H1 (cell line): ENCODE measurements at regions not wholly inside any gene's neighbourhood (a gene's known extent, or its start where the extent isn't known, plus 50 kb on each side); places are given as distances from the start of the nearest gene placed in this dataset.

ENCODE experiments used
- CTCF ChIA-PET: fragments of 300-600 bp; sonication (Branson Sonifier 250); formaldehyde crosslinking; loops from one replicate; lab custom pipeline; 2021; ENCODE audit not compliant: partially characterized antibody; lab: Charles Lee
- POLR2A ChIA-PET: fragments of 300-600 bp; sonication (Branson Sonifier 250); formaldehyde crosslinking; loops from one replicate; lab custom pipeline; 2021; ENCODE audit warnings: inconsistent platforms; ENCODE audit not compliant: partially characterized antibody; lab: Charles Lee
- DNase-seq, 2 experiments: peaks; one replicate each; pipeline versions ENCODE4 v3.0.0 to v3.0.0-alpha.2; 2010 to 2022; ENCODE audit warnings: low spot score in 2 of 2, low read depth in 1 of 2, mixed read lengths in 1 of 2
- FAIRE-seq: peaks from 2 replicates; lab custom pipeline; 2011; peaks lifted over from hg19 to GRCh38; lab: Jason Lieb, UNC
- H2AFZ ChIP-seq: 2 replicates; pipeline ENCODE4 v1.8.1; 2012; ENCODE audit warnings: low read length, inconsistent platforms
- H2AK5ac ChIP-seq: 2 replicates; pipeline ENCODE4 v1.6.1; 2013; ENCODE audit warnings: low read depth, low read length
- H2BK120ac ChIP-seq: replicated peaks from 2 replicates; pipeline ENCODE3; 2013; ENCODE audit warnings: low read depth, low read length, inconsistent platforms
- H2BK12ac ChIP-seq: 2 replicates; pipeline ENCODE4 v1.6.1; 2013; ENCODE audit warnings: low read depth, low read length
- H2BK15ac ChIP-seq: 2 replicates; pipeline ENCODE4 v1.6.1; 2013; ENCODE audit warnings: low read length
- H2BK20ac ChIP-seq: 2 replicates; pipeline ENCODE4 v1.6.1; 2013; ENCODE audit warnings: low read length
- H2BK5ac ChIP-seq: 2 replicates; pipeline ENCODE4 v1.6.1; 2013; ENCODE audit warnings: low read depth, low read length
- H3K14ac ChIP-seq: 2 replicates; pipeline ENCODE4 v1.6.1; 2013; ENCODE audit warnings: inconsistent platforms; ENCODE audit not compliant: insufficient read length
- H3K18ac ChIP-seq: 2 replicates; pipeline ENCODE4 v1.6.1; 2013; ENCODE audit warnings: low read length; ENCODE audit errors: extremely low read depth
- H3K23ac ChIP-seq: 2 replicates; pipeline ENCODE4 v1.6.1; 2013; ENCODE audit warnings: inconsistent platforms; ENCODE audit not compliant: insufficient read length
- H3K23me2 ChIP-seq: 2 replicates; pipeline ENCODE4 v1.6.1; 2013; ENCODE audit warnings: low read depth, low read length
- H3K27ac ChIP-seq: 2 replicates; pipeline ENCODE4 v1.6.1; 2011; ENCODE audit warnings: low read depth, low read length, inconsistent platforms
- H3K27me3 ChIP-seq, 4 experiments: replicated peaks in 1 of 4; 1 replicate in 1 of 4; 2 replicates in 3 of 4; pipeline versions ENCODE4 v1.6.1 to v1.8.1; 2011 to 2013; ENCODE audit warnings: low read length in 3 of 4, mild to moderate bottlenecking in 3 of 4, inconsistent platforms in 2 of 4, mixed read lengths in 2 of 4, moderate library complexity in 1 of 4; ENCODE audit not compliant: control insufficient read depth in 3 of 4, insufficient read depth in 3 of 4; ENCODE audit errors: extremely low read depth in 1 of 4
- H3K36me3 ChIP-seq, 4 experiments: 2 replicates each; pipeline versions ENCODE4 v1.6.1 to v1.8.1; 2011 to 2013; ENCODE audit warnings: mild to moderate bottlenecking in 4 of 4, low read length in 3 of 4, moderate library complexity in 2 of 4, control low read depth in 1 of 4, inconsistent platforms in 1 of 4; ENCODE audit not compliant: insufficient read depth in 4 of 4, control insufficient read depth in 2 of 4
- H3K4ac ChIP-seq: replicated peaks from 2 replicates; pipeline ENCODE3; 2013; ENCODE audit warnings: low read length, low read depth, mixed read lengths, inconsistent platforms; ENCODE audit not compliant: insufficient read length
- H3K4me1 ChIP-seq, 4 experiments: replicated peaks in 1 of 4; 1 replicate in 1 of 4; 2 replicates in 3 of 4; pipeline versions ENCODE4 v1.6.1 to v1.8.1; 2011 to 2013; ENCODE audit warnings: low read length in 3 of 4, inconsistent platforms in 2 of 4, mixed read lengths in 1 of 4; ENCODE audit not compliant: insufficient read depth in 4 of 4, control insufficient read depth in 3 of 4
- H3K4me2 ChIP-seq, 2 experiments: 2 replicates each; pipeline versions ENCODE4 v1.6.1 to v1.8.1; 2011 to 2013; ENCODE audit warnings: low read depth in 2 of 2, low read length in 2 of 2, control low read depth in 1 of 2, inconsistent platforms in 1 of 2, mild to moderate bottlenecking in 1 of 2; ENCODE audit not compliant: insufficient read depth in 1 of 2
- H3K4me3 ChIP-seq, 4 experiments: fragments of 200-600, 300-600 bp in 1 of 4; sonication (generic), shearing (Covaris generic), sonication (Bioruptor Twin) in 1 of 4; 2 replicates each; pipeline versions ENCODE4 v1.5.1 to v1.8.1; 2011 to 2016; ENCODE audit warnings: low read length in 4 of 4, low read depth in 3 of 4, control low read depth in 2 of 4, inconsistent platforms in 2 of 4, mild to moderate bottlenecking in 2 of 4, mixed read lengths in 1 of 4, moderate library complexity in 1 of 4; ENCODE audit not compliant: insufficient read depth in 2 of 4; ENCODE audit errors: extremely low read depth in 1 of 4
- H3K56ac ChIP-seq: replicated peaks from 2 replicates; pipeline ENCODE3; 2013; ENCODE audit warnings: low read depth, mild to moderate bottlenecking, mixed read lengths, low read length, inconsistent platforms; ENCODE audit not compliant: insufficient read length
- H3K79me1 ChIP-seq: 2 replicates; pipeline ENCODE4 v1.6.1; 2013; ENCODE audit warnings: low read depth, low read length, control low read depth
- H3K79me2 ChIP-seq, 2 experiments: 2 replicates each; pipeline versions ENCODE4 v1.6.1 to v1.8.1; 2012 to 2013; ENCODE audit warnings: low read length in 2 of 2, mild to moderate bottlenecking in 2 of 2, inconsistent platforms in 1 of 2; ENCODE audit not compliant: insufficient read depth in 2 of 2, control insufficient read depth in 1 of 2
- H3K9ac ChIP-seq, 4 experiments: replicated peaks in 1 of 4; 1 replicate in 1 of 4; 2 replicates in 3 of 4; pipeline versions ENCODE4 v1.6.1 to v1.8.1; 2011 to 2013; ENCODE audit warnings: low read depth in 3 of 4, low read length in 3 of 4, control low read depth in 2 of 4, mild to moderate bottlenecking in 2 of 4, moderate library complexity in 2 of 4, inconsistent platforms in 1 of 4; ENCODE audit errors: extremely low read depth in 1 of 4
- H3K9me3 ChIP-seq, 2 experiments: 2 replicates each; pipeline versions ENCODE4 v1.6.1 to v1.8.1; 2012 to 2013; ENCODE audit warnings: mild to moderate bottlenecking in 2 of 2, moderate library complexity in 2 of 2, control low read depth in 1 of 2, inconsistent platforms in 1 of 2, low read depth in 1 of 2, low read length in 1 of 2, mixed read lengths in 1 of 2; ENCODE audit not compliant: insufficient read depth in 2 of 2
- H4K20me1 ChIP-seq, 2 experiments: replicated peaks in 1 of 2; 2 replicates each; pipeline versions ENCODE3 to v1.8.1; 2011 to 2013; ENCODE audit warnings: inconsistent platforms in 2 of 2, low read length in 2 of 2, mild to moderate bottlenecking in 1 of 2; ENCODE audit not compliant: insufficient read depth in 2 of 2, control insufficient read depth in 1 of 2
- H4K5ac ChIP-seq: 2 replicates; pipeline ENCODE4 v1.6.1; 2013; ENCODE audit warnings: low read length, low read depth, mixed read lengths, inconsistent platforms; ENCODE audit not compliant: insufficient read length
- H4K8ac ChIP-seq: 2 replicates; pipeline ENCODE4 v1.8.0; 2013; ENCODE audit warnings: mild to moderate bottlenecking, moderate library complexity, low read length, inconsistent platforms; ENCODE audit not compliant: insufficient read depth; ENCODE audit errors: extremely low read depth
- H4K91ac ChIP-seq: replicated peaks from 2 replicates; pipeline ENCODE3; 2013; ENCODE audit warnings: low read length, mixed read lengths, inconsistent platforms; ENCODE audit not compliant: insufficient read length
- CHD2 ChIP-seq: IDR thresholded peaks from 2 replicates; pipeline ENCODE4 v1.6.1; 2012; ENCODE audit warnings: low read length, improper control_type of control experiment
- FOSL1 ChIP-seq: IDR thresholded peaks from 2 replicates; pipeline ENCODE4 v1.6.1; 2011; ENCODE audit warnings: mild to moderate bottlenecking, low read depth, low read length, moderate library complexity; ENCODE audit not compliant: insufficient read depth
- GABPA ChIP-seq: IDR thresholded peaks from 2 replicates; pipeline ENCODE4 v1.6.1; 2011; ENCODE audit warnings: mild to moderate bottlenecking, low read length, moderate library complexity, borderline replicate concordance; ENCODE audit not compliant: insufficient read depth
- HDAC2 ChIP-seq, 2 experiments: fragments of 300-600 bp in 1 of 2; sonication (generic) in 1 of 2; IDR thresholded peaks; 2 replicates each; pipeline ENCODE4 v1.6.1; 2011 to 2012; ENCODE audit warnings: low read depth in 2 of 2, low read length in 2 of 2, mild to moderate bottlenecking in 2 of 2, moderate library complexity in 2 of 2, borderline replicate concordance in 1 of 2, inconsistent platforms in 1 of 2
- KDM4A ChIP-seq: IDR thresholded peaks from one replicate; pipeline ENCODE4 v1.7.1; 2012; ENCODE audit warnings: low read depth, mild to moderate bottlenecking, moderate library complexity, low read length, inconsistent platforms; ENCODE audit not compliant: severe bottlenecking
- SAP30 ChIP-seq: fragments of 300-600 bp; sonication (generic); IDR thresholded peaks from 2 replicates; pipeline ENCODE4 v1.7.1; 2012; ENCODE audit warnings: low read length, moderate library complexity, mild to moderate bottlenecking, inconsistent platforms; ENCODE audit not compliant: insufficient read depth, insufficient replicate concordance
- WGBS, 2 experiments: shearing (Covaris generic) in 1 of 2; methylation state at CpG; one replicate each; pipeline versions ENCODE4 v1.1.6 to v1.1.7; 2013 to 2015; ENCODE audit warnings: low lambda C conversion rate in 2 of 2, mixed read lengths in 2 of 2, inconsistent platforms in 1 of 2, low coverage in 1 of 2, missing lambda C conversion rate in 1 of 2; ENCODE audit not compliant: insufficient replicate concordance in 2 of 2, insufficient coverage in 1 of 2, insufficient read length in 1 of 2; ENCODE audit errors: extremely low coverage in 1 of 2, missing lambda C conversion rate in 1 of 2; 5-methylcytosine and 5-hydroxymethylcytosine counted together

DNA sequence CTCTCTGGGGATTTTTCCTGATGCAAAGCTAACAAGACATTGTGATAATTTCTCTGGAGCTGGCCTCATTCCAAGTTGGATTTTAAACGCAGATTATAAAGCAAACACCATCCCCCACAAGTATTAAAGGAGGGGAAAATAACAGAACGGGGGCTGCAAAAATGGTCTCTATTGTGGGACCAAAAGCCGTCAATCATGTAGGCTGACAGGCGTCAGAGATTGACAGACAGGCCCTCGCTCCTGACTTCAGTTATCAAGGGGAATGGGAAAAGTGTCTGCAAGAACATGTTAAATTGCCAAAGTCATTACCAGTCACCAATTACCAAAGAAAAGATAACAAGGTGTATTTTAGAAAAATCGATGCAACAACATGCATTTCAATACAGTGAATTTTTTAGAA, 307.4 kb upstream of the POU3F1 start:
- no peak overlapping the region for H3K4ac ChIP-seq
- no peak overlapping the region for H3K14ac ChIP-seq
- H3K4me1 ChIP-seq, result peaks cover 0 to 3% (median 0%) of the 10 kb centered on the region in 4 experiments; a peak in 3 of 7 replicates
- H4K20me1 ChIP-seq, result no peaks in the 10 kb centered on the region
- no peaks in the 10 kb centered on the region for H3K79me2 ChIP-seq
- H4K8ac ChIP-seq, result no peak overlapping the region; the same call in 1 of the 2 replicates
- no peak overlapping the region for H2BK20ac ChIP-seq
- H2AK5ac ChIP-seq, result no peak overlapping the region
- H3K4me2 ChIP-seq, result no peak overlapping the region
- H3K56ac ChIP-seq, result no peak overlapping the region
- H2AFZ ChIP-seq, result no peak overlapping the region
- CTCF ChIA-PET, result interaction anchor here (1.4 kb wide), 1 partner anchor 282 kb away, joined by 3 read pairs; no protein-coding TSS in a partner anchor
- H4K5ac ChIP-seq, result no peak overlapping the region
- H3K23ac ChIP-seq, result no peak overlapping the region
- no peak for FAIRE-seq
- TF ChIP-seq CHD2 (no peak), GABPA (no peak), HDAC2 (IDR thresholded peaks at IDR 0.05; ENCODE audit: borderline replicate concordance in 1 of 2, low read depth in 2 of 2, low read length in 2 of 2) (no peak), FOSL1 (no peak), SAP30 (no peak), KDM4A (no peak)
- H2BK12ac ChIP-seq, result no peak overlapping the region
- WGBS, 2 experiments, result 89% methylated on average over 6 of the region's 6 CpGs; no CpG with 5 or more reads in 1 of the 2 experiments
- H3K18ac ChIP-seq, result no peak overlapping the region
- no peaks in the 10 kb centered on the region for H3K27me3 ChIP-seq
- H2BK15ac ChIP-seq, result no peak overlapping the region
- H3K9me3 ChIP-seq, result no peaks in the 10 kb centered on the region
- no peak overlapping the region for H3K4me3 ChIP-seq
- H3K27ac ChIP-seq, result no peak overlapping the region
- no peaks in the 10 kb centered on the region for H3K79me1 ChIP-seq
- no peak overlapping the region for H3K9ac ChIP-seq
- no peak for DNase-seq
- POLR2A ChIA-PET, result interaction anchor here (0.6 kb wide), 1 partner anchor 312 kb away, joined by 3 read pairs; no protein-coding TSS in a partner anchor
- H3K36me3 ChIP-seq, result no peaks in the 10 kb centered on the region
- no peaks in the 10 kb centered on the region for H3K23me2 ChIP-seq
- no peak overlapping the region for H2BK120ac ChIP-seq
- no peak overlapping the region for H2BK5ac ChIP-seq
- H4K91ac ChIP-seq, result no peak overlapping the region
